Cerebellar cortex (tissue), 1 donor: ENCODE measurements at regions not wholly inside any gene's neighbourhood (a gene's known extent, or its start where the extent isn't known, plus 50 kb on each side); places are given as distances from the start of the nearest gene placed in this dataset.
"Not testable (repeated sequence)": the region's sequence is repeated elsewhere in the genome, so short reads cannot be mapped to it uniquely, and the experiment has no call there.

Source experiments
- DNase-seq: peaks from one replicate; pipeline ENCODE4 v3.0.0-alpha.2; 2015; ENCODE audit warnings: low spot score

GRCh38 chr10:22158426-22158825 is 59.4 kb downstream of the EBLN1 start:
- DNase-seq: no peak

GRCh38 chr10:22156750-22157149 is 61.1 kb downstream of the EBLN1 start:
- DNase-seq: no peak

- no peak for DNase-seq
Observed at GRCh38 chr10:22152403-22152802, 65.4 kb downstream of the EBLN1 start.

DNA sequence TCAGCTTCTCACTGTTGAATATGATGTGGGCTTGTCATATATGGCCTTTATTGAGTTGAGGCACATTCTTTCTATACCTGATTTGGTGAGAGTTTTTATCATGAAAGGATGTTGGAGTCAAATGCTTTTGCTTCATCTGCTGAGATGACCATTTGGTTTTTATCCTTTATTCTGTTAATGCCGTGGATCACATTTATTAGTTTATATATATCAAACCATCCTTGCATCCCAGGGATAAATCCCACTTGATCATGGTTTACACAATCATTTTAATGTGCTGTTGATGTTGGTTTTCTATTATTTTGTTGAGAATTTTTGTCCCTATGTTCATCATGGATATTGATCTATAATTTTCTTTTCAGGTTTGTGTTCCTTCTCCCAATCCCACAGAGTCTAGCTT is 67.0 kb downstream of the EBLN1 start:
- DNase-seq: no peak

- DNase-seq: no peak
Observed at GRCh38 chr10:22148961-22149360, 68.9 kb downstream of the EBLN1 start.

DNA sequence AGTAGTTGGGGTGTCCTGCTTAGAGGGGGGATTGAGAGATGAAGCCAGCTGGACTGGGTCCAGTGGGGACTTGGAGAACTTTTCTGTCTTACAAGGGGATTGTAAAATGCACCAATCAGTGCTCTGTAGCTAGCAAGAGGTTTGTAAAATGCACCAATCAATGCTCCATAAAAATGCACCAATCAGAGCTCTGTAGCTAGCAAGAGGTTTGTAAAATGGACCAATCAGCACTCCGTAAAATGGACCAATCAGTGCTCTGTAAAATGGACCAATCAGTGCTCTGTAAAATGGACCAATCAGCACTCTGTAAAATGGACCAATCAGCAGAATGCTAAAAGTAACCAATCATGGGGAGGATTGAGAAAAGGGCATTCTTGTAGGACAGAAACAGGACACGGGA is 71.9 kb downstream of the EBLN1 start:
- not testable (repeated sequence) for DNase-seq

GRCh38 chr10:22137542-22137941 is 80.3 kb downstream of the EBLN1 start:
- no peak for DNase-seq

GRCh38 chr10:22135591-22135990 is 82.2 kb downstream of the EBLN1 start:
- DNase-seq: no peak

GRCh38 chr10:22133749-22134624 is 83.8 kb downstream of the EBLN1 start:
- no peak for DNase-seq

GRCh38 chr10:22130824-22131223 is 87.0 kb downstream of the EBLN1 start:
- DNase-seq: not testable (repeated sequence)

GRCh38 chr10:22129612-22130011 is 88.2 kb downstream of the EBLN1 start:
- not testable (repeated sequence) for DNase-seq

DNA sequence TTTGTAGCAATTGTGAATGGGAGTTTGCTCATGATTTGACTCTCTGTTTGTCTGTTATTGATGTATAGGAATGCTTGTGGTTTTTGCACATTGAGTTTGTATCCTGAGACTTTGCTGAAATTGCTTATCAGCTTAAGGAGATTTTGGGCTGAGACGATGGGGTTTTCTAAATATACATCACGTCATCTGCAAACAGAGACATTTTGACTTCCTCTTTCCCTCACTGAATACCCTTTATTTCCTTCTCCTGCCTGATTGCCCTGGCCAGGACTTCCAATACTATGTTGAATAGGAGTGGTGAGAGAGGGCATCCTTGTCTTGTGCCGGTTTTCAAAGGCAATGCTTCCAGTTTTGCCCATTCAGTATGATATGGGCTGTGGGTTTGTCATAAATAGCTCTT is 96.6 kb downstream of the EBLN1 start:
- DNase-seq: not testable (repeated sequence)

DNA sequence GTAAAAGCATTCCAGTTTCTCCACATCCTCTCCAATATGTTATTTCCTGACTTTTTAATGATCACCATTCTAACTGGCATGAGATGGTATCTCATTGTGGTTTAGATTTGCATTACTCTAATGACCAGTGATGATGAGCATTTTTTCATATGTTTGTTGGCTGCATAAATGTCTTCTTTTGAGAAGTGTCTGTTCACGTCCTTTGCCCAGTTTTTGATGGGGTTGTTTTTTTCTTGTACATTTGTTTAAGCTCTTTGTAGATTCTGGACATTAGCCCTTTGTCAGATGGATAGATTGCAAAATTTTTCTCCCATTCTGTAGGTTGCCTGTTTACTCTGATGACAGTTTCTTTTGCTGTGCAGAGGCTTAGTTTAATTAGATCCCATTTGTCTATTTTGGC is 97.7 kb downstream of the EBLN1 start:
- DNase-seq: not testable (repeated sequence)

- DNase-seq: not testable (repeated sequence)
Observed at GRCh38 chr10:22119575-22119974, 98.2 kb downstream of the EBLN1 start.

DNA sequence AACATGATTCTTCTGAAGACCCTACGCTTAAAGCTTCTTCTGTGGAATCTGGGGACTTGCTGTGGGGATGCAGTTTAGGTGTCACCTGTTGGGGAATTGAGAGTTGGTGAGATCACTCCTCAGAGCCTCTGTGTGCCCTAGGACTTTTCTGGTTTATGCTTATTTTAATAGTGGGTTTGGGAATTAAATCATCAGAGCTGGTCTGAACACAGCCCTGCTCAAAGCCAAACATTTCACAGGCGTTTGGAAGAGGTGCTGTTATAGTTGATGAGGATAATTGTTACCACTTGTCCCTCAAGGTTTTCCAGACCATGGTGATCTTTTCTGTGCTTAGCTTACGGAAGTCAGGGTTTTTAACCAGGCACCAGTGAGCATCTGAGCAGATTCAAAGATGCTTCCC is 106.1 kb downstream of the EBLN1 start:
- no peak for DNase-seq

- no peak for DNase-seq
Observed at GRCh38 chr10:22111260-22111659, 106.6 kb downstream of the EBLN1 start.

- DNase-seq: no peak
Observed at GRCh38 chr10:22110761-22111160, 107.1 kb downstream of the EBLN1 start.

GRCh38 chr10:22105270-22105669 is 101.7 kb upstream of the DNAJC1 start:
- DNase-seq: no peak

DNA sequence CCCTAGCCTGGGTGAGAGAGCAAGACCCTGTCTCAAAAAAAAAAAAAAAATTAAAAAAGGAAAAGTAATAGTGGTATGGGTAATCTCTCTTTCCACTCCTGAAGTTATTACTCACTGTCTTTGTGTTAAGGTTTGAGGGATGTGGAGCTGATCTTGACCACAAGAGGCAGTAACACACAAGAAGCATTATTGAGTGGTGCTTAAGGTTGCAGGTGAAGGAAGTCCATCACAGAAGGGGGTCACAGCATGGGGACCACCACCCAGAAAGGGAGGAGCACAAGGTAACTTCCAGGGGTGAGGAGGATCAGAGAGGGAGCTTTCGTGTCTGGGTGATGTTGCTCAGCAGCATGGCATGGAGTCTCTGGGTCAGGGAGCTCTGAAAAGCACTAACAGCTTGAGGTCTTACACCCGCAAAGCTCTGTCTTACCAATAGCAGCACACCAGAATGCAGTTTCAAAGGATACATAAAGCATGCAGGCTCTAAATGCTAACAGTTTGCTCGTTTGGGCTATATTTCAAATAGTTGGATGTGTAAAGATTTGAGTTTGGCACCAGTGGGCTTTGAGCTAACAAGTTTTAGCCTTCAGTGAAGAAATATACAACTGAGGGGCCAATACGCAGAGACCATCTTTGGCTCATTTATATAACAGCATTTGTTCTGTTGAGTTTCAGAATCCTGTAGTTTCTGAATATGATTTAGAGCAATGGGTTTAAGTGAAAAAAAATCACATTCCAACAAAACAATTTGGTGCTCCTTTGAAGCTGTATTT is 100.4 kb upstream of the DNAJC1 start:
- peak; percentile 5 for DNase-seq

DNA sequence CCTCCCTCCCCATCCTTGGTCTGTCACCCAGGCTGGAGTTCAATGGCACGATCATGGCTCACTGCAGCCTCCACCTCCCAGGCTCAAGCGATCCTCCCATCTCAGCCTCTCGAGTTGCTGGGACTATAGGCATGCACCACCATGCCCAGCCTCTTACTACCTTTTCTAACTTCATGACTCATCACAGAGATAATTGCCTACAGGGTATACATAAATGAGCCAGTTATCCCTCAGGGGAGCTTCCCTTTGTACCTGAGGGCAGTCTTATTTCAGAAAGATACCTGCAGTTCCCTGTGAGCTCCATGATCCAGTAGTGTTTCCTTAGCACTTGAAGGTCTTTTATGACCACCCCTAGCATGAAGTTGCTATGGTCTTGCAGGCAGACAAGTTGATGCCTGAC is 94.2 kb upstream of the DNAJC1 start:
- DNase-seq: no peak

- DNase-seq: not testable (repeated sequence)
Observed at GRCh38 chr10:22091260-22091659, 87.7 kb upstream of the DNAJC1 start.

DNA sequence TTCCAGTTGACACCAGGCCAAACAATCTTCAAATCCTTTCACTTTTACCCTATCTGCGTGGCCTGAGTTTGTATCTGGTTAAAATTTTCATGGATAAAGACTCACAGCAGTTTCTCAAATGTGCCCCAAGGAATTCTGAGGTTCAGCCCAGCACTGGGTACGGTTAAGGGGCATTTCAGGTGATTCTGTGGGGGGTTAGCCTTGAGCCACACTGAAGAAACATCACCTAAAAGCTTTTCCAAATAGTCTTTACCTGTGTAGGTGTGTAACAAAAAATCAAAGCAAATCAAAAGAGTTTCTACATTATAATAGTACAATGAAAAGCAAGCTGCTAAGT is 83.8 kb upstream of the DNAJC1 start:
- no peak for DNase-seq

- DNase-seq: peak; percentile 4
Observed at GRCh38 chr10:22086730-22087401, 83.3 kb upstream of the DNAJC1 start.
